PC-3 (cell line): ENCODE measurements at regions not wholly inside any gene's neighbourhood (a gene's known extent, or its start where the extent isn't known, plus 50 kb on each side); places are given as distances from the start of the nearest gene placed in this dataset.
"Not testable (repeated sequence)": the region's sequence is repeated elsewhere in the genome, so short reads cannot be mapped to it uniquely, and the experiment has no call there.

Experiments
- EZH2phosphoT487 ChIP-seq: fragments of 300-600 bp; sonication (generic); IDR thresholded peaks from 2 replicates; pipeline ENCODE4 v1.6.1; 2018; ENCODE audit warnings: mild to moderate bottlenecking, antibody characterized with exemption, low read length, borderline replicate concordance
- TF ChIP-seq, protein P1 (sequence below): fragments of 300-600 bp; sonication (generic); conservative IDR thresholded peaks from 2 replicates; pipeline ENCODE4 v1.5.1; 2017; ENCODE audit warnings: antibody characterized with exemption, low read depth, mild to moderate bottlenecking, low read length

DNA sequence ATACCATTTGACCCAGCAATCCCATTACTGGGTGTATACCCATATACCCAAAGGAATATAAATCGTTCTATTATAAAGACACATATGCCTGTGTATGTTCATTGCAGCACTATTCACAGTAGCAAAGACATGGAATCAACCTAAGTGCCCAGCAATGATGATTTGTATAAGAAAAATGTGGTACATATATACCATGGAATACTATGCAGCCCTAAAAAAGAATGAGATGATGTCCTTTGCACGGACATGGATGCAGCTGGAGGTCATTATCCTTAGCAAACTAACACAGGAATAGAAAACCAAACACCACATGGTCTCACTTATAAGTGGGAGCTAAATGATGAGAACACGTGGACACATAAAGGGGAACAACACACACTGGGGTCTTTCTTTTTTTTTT is 155.0 kb upstream of the CPHXL start:
- TF ChIP-seq, protein P1, sequence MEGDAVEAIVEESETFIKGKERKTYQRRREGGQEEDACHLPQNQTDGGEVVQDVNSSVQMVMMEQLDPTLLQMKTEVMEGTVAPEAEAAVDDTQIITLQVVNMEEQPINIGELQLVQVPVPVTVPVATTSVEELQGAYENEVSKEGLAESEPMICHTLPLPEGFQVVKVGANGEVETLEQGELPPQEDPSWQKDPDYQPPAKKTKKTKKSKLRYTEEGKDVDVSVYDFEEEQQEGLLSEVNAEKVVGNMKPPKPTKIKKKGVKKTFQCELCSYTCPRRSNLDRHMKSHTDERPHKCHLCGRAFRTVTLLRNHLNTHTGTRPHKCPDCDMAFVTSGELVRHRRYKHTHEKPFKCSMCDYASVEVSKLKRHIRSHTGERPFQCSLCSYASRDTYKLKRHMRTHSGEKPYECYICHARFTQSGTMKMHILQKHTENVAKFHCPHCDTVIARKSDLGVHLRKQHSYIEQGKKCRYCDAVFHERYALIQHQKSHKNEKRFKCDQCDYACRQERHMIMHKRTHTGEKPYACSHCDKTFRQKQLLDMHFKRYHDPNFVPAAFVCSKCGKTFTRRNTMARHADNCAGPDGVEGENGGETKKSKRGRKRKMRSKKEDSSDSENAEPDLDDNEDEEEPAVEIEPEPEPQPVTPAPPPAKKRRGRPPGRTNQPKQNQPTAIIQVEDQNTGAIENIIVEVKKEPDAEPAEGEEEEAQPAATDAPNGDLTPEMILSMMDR = not testable (repeated sequence)
- TF ChIP-seq EZH2phosphoT487 = not testable (repeated sequence)
